ENCODE measurements at regions not wholly inside any gene's neighbourhood (a gene's known extent, or its start where the extent isn't known, plus 50 kb on each side); places are given as distances from the start of the nearest gene placed in this dataset.

DNA sequence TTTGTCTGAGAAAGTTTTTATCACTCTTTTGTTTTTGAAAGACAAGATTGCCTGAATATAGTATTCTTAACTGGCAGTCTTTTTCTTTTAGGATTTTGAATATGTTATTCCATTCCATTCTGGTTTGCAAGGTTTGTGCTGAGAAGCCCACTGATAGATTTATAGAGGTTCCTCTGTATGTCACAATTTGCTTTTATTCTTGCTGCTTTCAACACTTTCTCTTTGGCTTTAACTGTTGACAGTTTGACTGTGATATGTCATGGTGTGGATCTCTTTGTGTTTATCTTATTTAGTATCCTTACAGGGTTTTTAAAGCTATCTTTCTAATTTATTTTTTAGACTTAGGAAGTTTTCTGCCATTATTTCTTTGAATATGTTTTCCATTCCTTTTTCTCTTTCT lies 331.2 kb upstream of the ATP11B start:
- TF ChIP-seq EZH2 (IDR thresholded peaks at IDR 0.05; ENCODE audit: insufficient read depth, poor library complexity, severe bottlenecking) (no peak), EZH2phosphoT487 (IDR thresholded peaks at IDR 0.05; ENCODE audit: insufficient read depth, low read depth) (no peak)

All from GM23248 (cell line).